VCaP (cell line): ENCODE measurements at regions not wholly inside any gene's neighbourhood (a gene's known extent, or its start where the extent isn't known, plus 50 kb on each side); places are given as distances from the start of the nearest gene placed in this dataset.
"Not testable (repeated sequence)": the region's sequence is repeated elsewhere in the genome, so short reads cannot be mapped to it uniquely, and the experiment has no call there.

Experiments used
- H3K27ac ChIP-seq: fragments of 450-650 bp; 2 replicates; pipeline ENCODE4 v1.5.1; 2017
- CTCF ChIP-seq: fragments of 450-650 bp; conservative IDR thresholded peaks from 2 replicates; pipeline ENCODE4 v1.5.1; 2017; ENCODE audit warnings: mild to moderate bottlenecking, moderate library complexity

GRCh38 chr2:65901756-65902155, 469.4 kb upstream of the SPRED2 start:
- no peak for TF ChIP-seq CTCF
- no peak overlapping the region for H3K27ac ChIP-seq

DNA sequence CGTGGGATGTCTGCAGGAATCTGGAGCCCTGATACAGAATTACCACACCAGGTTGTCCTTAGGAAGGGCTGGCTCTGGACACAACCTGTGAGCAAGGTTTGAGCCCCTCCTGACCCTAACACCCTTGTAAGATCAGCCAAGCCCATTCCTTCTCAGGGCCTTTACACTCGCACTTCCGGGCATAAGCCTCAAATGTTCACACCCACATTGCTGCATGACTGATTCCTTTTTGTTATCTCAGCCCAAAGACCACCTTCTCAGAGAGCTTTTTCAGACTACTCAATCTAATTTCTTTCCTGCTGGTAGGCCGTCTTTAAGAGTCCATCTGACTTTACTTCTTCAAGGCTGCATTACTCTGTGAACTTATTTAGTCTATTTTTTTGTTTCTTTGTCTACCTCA, 464.0 kb upstream of the SPRED2 start:
- TF ChIP-seq CTCF, result no peak
- H3K27ac ChIP-seq, result no peak overlapping the region

DNA sequence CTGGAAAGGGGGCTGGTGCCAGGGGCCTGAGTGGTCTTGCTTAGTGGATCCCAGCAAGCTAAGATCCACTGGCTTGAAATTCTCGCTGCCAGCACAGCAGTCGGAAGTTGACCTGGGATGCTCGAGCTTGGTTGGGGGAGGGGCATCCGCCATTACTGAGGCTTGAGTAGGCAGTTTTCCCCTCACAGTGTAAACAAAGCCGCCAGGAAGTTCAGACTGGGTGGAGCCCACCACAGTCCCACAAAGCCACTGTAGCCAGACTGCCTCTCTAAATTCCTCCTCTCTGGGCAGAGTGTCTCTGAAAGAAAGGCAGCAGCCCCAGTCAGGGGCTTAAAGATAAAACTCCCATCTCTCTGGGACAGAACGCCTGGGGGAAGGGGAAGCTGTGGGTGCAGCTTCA, 457.7 kb upstream of the SPRED2 start:
- not testable (repeated sequence) for H3K27ac ChIP-seq

- TF ChIP-seq CTCF, result no peak
- H3K27ac ChIP-seq, result no peak overlapping the region
These were observed 452.9 kb upstream of the SPRED2 start for GRCh38 chr2:65885266-65885665.

DNA sequence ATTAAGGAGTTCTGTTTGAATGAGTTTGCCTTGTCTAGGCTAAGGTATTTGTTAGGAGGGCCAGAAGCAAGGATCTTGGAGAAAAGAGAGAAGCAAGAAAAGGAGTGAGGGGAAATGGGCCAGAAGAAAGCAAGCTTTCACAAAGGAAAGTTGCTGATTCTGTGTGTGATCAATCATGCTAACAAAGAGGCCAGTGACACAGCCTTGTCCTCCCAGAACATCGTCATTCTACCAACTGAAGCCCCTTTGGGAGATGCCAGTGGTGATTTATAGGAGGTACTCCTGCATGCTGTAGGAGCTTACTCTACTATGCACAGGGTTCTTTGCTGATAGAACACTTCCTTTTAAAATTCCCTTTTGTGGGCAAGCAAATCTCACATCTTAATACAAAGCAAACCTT, 449.2 kb upstream of the SPRED2 start:
- no peak for TF ChIP-seq CTCF
- no peak overlapping the region for H3K27ac ChIP-seq

DNA sequence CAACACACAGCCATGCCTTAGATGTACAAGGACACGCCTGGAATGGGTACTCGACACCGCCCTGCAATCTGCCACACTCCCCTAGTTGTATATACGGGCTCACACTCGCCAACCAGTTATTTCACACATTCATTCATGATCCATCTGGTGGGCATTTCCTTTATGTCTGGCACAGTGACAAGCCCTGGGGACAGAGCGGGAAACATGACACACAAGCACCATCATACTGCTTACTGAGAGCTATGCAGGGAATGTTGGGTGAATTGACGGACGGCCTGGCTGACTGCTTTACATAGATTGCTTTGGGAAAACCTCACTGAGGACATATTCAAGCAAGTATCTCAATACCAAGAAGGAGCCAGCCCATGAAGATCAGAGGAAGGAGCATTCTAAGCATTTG, 448.0 kb upstream of the SPRED2 start:
- TF ChIP-seq CTCF, result no peak
- H3K27ac ChIP-seq, result no peak overlapping the region

DNA sequence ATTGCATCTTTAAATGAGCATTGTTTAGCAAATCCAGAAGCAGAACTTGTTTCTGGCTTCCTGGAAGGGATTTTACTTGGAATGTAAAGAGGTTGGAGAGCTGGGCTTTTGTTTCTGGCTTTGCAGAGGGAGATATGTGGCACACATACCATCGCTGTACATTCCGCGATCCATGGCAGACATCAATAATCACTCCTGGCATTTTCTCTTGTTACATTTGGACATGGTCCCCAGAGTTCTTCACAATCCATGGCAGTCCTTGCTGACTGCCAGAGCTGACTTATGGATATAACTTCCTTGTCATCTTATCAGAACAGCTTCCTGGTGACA, 445.6 kb upstream of the SPRED2 start:
- no peak overlapping the region for H3K27ac ChIP-seq
- TF ChIP-seq CTCF, result no peak

DNA sequence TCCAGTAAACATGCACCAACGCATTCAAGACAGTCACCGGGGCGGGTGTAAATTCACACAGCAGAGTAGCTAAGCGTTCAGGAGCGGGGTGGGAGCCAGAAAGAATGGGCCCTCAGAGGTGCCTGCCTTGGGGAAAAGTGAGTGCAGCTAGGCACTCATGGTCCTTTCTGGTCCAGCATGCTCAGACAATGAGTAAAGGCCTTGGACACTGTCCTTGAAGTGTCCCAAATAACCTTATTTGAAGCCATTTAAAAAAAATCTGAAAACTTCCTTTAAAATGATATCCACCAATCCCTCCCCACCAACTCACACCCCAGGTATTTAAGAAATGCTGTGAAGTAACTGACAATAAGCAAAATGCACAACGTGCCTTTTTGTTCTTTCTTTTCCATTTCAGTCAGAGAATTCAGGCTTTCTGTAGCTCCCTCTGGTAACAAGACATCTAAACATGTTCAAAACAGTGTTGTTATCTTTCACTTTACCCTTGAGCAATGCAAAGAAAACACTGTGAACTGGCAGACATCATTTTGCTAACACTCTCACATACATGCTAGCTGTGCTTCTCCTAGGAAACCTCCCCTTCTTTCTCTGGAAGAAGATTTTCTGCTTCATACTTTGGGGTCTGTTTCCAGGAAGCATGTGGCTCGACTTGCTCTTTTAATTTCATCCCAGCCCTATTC, 445.1 kb upstream of the SPRED2 start:
- H3K27ac ChIP-seq, result no peak overlapping the region
- TF ChIP-seq CTCF, result no peak
